Gastroesophageal sphincter (tissue), 4 donors: ENCODE measurements at regions not wholly inside any gene's neighbourhood (a gene's known extent, or its start where the extent isn't known, plus 50 kb on each side); places are given as distances from the start of the nearest gene placed in this dataset.
A peak's percentile ranks its signal among the peaks of the same experiment; 100 is the strongest.

ENCODE experiments used
- ATAC-seq: fragments of 150-250 bp; one replicate; pipeline ENCODE4 v1.9.1; 2016; ENCODE audit warnings: mild to moderate bottlenecking, moderate library complexity
- H3K27ac ChIP-seq, 4 donors: fragments of 200-600 bp; sonication (generic) in 3 of 4; 1 replicate in 3 of 4; 2 replicates in 1 of 4; pipeline ENCODE4 v1.5.1; 2016 to 2019
- H3K27me3 ChIP-seq: fragments of 200-600 bp; sonication (generic); one replicate; pipeline ENCODE4 v1.5.1; 2019
- H3K36me3 ChIP-seq, 2 donors: fragments of 200-600 bp; sonication (generic); one replicate each; pipeline ENCODE4 v1.5.1; 2019; ENCODE audit warnings: control low read depth in 1 of 2
- H3K4me1 ChIP-seq, 3 donors: fragments of 200-600 bp; sonication (generic); 1 replicate in 2 of 3; 2 replicates in 1 of 3; pipeline ENCODE4 v1.5.1; 2016 to 2019; ENCODE audit warnings: control low read depth in 2 of 3
- H3K4me3 ChIP-seq, 2 donors: fragments of 200-600 bp; sonication (generic); one replicate each; pipeline ENCODE4 v1.5.1; 2019; ENCODE audit warnings: mild to moderate bottlenecking in 1 of 2, moderate library complexity in 1 of 2
- H3K9me3 ChIP-seq, 3 donors: fragments of 200-600 bp; sonication (generic); one replicate each; pipeline ENCODE4 v1.5.1; 2017 to 2019; ENCODE audit warnings: control low read depth in 2 of 3
- CTCF ChIP-seq, 4 experiments: fragments of 200-600 bp in 2 of 4; fragments of 450-650 bp in 2 of 4; sonication (generic) in 1 of 4; IDR thresholded peaks; one replicate each; pipeline ENCODE4 v1.5.1; 2017 to 2019; ENCODE audit warnings: antibody characterized with exemption in 4 of 4, mild to moderate bottlenecking in 2 of 4, moderate library complexity in 2 of 4
- EP300 ChIP-seq: sonication (generic); formaldehyde crosslinking; IDR thresholded peaks from one replicate; pipeline ENCODE4 v1.6.1; 2017; ENCODE audit warnings: antibody characterized with exemption, mild to moderate bottlenecking
- POLR2A ChIP-seq, 2 donors: fragments of 450-650 bp; IDR thresholded peaks; one replicate each; pipeline ENCODE4 v1.6.1; 2017; ENCODE audit warnings: antibody characterized with exemption in 2 of 2, mild to moderate bottlenecking in 2 of 2, moderate library complexity in 1 of 2
- POLR2AphosphoS5 ChIP-seq: sonication (generic); formaldehyde crosslinking; IDR thresholded peaks from one replicate; pipeline ENCODE4 v1.6.1; 2017; ENCODE audit warnings: antibody characterized with exemption
- WGBS, 2 donors: methylation state at CpG; one replicate each; pipeline ENCODE4 v1.1.5; 2018; ENCODE audit warnings: low coverage in 1 of 2; 5-methylcytosine and 5-hydroxymethylcytosine counted together

- H3K27ac ChIP-seq: peak overlapping the region in 3 of 4 donors; percentile 40 to 73 (median 66)
- no peak overlapping the region for H3K4me3 ChIP-seq
- H3K9me3 ChIP-seq: no peaks in the 10 kb centered on the region
- ATAC-seq: no peak
- no peaks in the 10 kb centered on the region for H3K27me3 ChIP-seq
- TF ChIP-seq EP300 (no peak), POLR2AphosphoS5 (no peak), POLR2A (IDR thresholded peaks at IDR 0.05) (no peak), CTCF (IDR thresholded peaks at IDR 0.05) (no peak)
- peaks cover 0 to 63% (median 9%) of the 10 kb centered on the region in 3 donors for H3K4me1 ChIP-seq
- WGBS, 2 donors: 15 to 19% methylated on average over 3 to 4 of the region's 4 CpGs
- H3K36me3 ChIP-seq: no peaks in the 10 kb centered on the region
Measured at GRCh38 chr15:94081829-94082228, 149.5 kb upstream of the MCTP2 start.

GRCh38 chr15:94080989-94081605, 150.3 kb upstream of the MCTP2 start:
- Histone ChIP-seq H3K9me3 (no peaks in the 10 kb centered on the region), H3K36me3 (no peaks in the 10 kb centered on the region), H3K4me3 (no peak overlapping the region), H3K4me1 (peaks cover 0 to 62% (median 9%) of the 10 kb centered on the region in 3 donors), H3K27ac (peak overlapping the region in 3 of 4 donors; percentile 16 to 73 (median 33)), H3K27me3 (no peaks in the 10 kb centered on the region)
- WGBS, 2 donors: 85 to 95% methylated on average over 11 to 13 of the region's 14 CpGs
- TF ChIP-seq CTCF (IDR thresholded peaks at IDR 0.05) (no peak), POLR2AphosphoS5 (no peak), EP300 (no peak), POLR2A (IDR thresholded peaks at IDR 0.05) (no peak)
- ATAC-seq: no peak

GRCh38 chr15:94080416-94080815, 150.9 kb upstream of the MCTP2 start:
- 51 to 64% methylated on average over 6 to 7 of the region's 8 CpGs for WGBS, 2 donors
- Histone ChIP-seq H3K27ac (peak overlapping the region in 1 of 4 donors; percentile 73), H3K4me1 (peaks cover 4 to 64% (median 14%) of the 10 kb centered on the region in 3 donors), H3K4me3 (no peak overlapping the region), H3K36me3 (no peaks in the 10 kb centered on the region), H3K9me3 (no peaks in the 10 kb centered on the region), H3K27me3 (no peaks in the 10 kb centered on the region)
- TF ChIP-seq CTCF (IDR thresholded peaks at IDR 0.05) (no peak), EP300 (no peak), POLR2A (IDR thresholded peaks at IDR 0.05) (no peak), POLR2AphosphoS5 (no peak)
- peak; percentile 60 for ATAC-seq

- Histone ChIP-seq H3K9me3 (no peaks in the 10 kb centered on the region), H3K36me3 (no peaks in the 10 kb centered on the region), H3K27ac (peak overlapping the region in 1 of 4 donors; percentile 73), H3K27me3 (no peaks in the 10 kb centered on the region), H3K4me1 (peaks cover 4 to 69% (median 15%) of the 10 kb centered on the region in 3 donors), H3K4me3 (no peak overlapping the region)
- TF ChIP-seq CTCF (IDR thresholded peaks at IDR 0.05) (no peak), POLR2AphosphoS5 (no peak), EP300 (no peak), POLR2A (IDR thresholded peaks at IDR 0.05) (no peak)
- WGBS, 2 donors: 94% methylated on average over 4 of the region's 4 CpGs; no CpG with 5 or more reads in 1 of the 2 donors
- ATAC-seq: no peak
Measured at GRCh38 chr15:94079968-94080367, 151.4 kb upstream of the MCTP2 start.

- Histone ChIP-seq H3K27ac (peak overlapping the region in 1 of 4 donors; percentile 73), H3K4me3 (no peak overlapping the region), H3K27me3 (no peaks in the 10 kb centered on the region), H3K9me3 (no peaks in the 10 kb centered on the region), H3K36me3 (no peaks in the 10 kb centered on the region), H3K4me1 (peaks cover 4 to 72% (median 18%) of the 10 kb centered on the region in 3 donors)
- 94 to 100% methylated on average over 1 to 3 of the region's 4 CpGs for WGBS, 2 donors
- no peak for ATAC-seq
- TF ChIP-seq CTCF (IDR thresholded peaks at IDR 0.05): no peak
- TF ChIP-seq POLR2A (IDR thresholded peaks at IDR 0.05): no peak
- TF ChIP-seq POLR2AphosphoS5: no peak
- TF ChIP-seq EP300: no peak
Measured at GRCh38 chr15:94079459-94079858, 151.9 kb upstream of the MCTP2 start.
